HS-27A (cell line): ENCODE measurements at regions not wholly inside any gene's neighbourhood (a gene's known extent, or its start where the extent isn't known, plus 50 kb on each side); places are given as distances from the start of the nearest gene placed in this dataset.
A peak's percentile ranks its signal among the peaks of the same experiment; 100 is the strongest.

ENCODE experiments used
- DNase-seq: peaks from one replicate; pipeline ENCODE4 v3.0.0-alpha.2; 2012; ENCODE audit warnings: low read depth, missing footprints

DNA sequence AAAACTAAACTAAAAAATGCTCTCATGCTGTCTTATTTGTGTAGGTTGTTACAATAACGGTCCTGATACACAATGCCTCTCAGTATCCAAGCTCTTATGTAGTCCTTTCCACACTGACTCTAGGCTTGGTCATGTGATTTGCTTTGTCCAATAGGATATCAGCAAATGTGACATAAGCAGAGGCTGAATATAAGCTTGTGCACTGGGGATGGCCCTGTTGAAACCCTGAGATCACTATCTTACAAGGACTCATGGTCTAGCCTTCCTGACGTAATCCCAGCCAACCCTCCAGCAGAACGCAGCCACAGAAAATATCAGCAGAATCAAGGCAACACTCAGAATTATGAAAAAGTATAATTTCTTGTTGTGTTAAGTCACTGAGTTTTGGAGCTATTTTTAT is 145.1 kb upstream of the CCN2 start:
- DNase-seq: no peak

DNA sequence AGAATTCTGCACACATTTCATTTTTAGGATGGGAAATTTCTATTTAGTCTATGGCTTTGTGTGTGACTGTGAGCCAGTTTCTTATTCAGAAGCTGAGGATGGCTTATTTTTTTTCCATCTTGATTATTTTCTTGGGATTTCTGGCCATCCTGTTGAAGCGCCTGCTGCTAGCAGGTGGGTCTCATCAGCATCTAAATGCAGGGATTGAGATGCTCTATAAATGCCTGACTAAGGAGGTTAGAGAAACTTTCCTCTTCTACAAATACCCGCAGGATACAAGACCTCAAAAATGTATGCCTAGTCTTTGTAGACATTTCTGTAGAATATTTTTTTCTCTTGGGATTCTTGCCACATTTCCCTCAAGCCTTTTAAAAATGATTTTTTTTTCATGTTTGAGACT is 138.0 kb upstream of the CCN2 start:
- DNase-seq: no peak

DNA sequence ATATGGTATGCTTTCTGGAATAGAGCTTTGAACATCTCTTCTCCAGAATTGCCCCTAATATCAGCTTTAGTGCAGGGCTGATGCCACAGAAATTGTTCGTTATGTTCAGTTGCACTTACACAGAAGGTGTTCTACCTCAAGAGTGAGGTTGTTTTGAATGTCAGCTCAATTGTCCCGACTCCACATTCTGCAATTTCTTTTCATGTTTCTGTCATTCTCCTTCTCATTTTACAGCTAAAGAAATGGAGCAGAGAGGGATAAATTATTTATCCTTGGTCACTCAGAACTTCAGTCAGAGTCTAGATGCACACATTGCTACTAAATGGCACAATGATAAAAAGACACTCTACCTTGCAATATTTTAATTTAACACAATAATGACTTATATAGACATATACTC is 137.0 kb upstream of the CCN2 start:
- no peak for DNase-seq

DNA sequence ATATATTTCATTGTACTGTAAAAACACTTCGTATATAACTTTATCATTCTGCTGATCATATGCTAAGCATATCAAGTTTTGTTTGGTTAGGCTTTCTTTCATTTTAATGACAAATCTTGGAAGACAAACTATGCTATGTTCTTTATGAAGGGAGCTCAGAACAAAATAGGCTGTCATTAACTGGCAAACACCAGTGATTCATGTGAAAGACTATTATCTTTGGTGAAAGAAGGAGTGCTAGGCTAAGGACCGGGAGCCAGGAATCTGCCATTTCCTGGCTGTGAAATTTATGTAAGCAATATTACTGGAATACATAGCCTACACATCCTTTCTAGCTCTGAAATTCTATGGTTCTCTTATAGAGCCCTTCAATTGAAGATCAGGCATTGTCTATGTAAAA is 136.2 kb upstream of the CCN2 start:
- no peak for DNase-seq

DNA sequence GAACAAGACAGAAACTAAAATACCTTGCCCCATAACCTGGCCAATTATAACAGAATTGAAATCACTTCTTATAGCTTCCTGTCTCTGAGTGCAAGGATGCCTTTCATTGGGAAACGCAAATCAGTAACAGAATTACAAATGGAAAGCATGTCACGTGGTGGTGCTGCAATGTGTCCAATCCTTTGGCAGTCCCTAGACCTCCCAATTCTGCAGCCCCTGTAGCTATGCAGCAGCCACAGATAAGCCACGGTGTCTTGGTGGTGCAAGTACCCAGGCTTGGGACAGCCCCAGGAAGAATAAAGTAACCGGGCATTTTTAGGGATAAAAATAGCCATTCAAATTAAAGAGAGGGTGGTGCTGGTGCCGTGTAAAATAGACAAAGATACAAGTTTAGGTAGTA is 134.6 kb upstream of the CCN2 start:
- DNase-seq: no peak

DNA sequence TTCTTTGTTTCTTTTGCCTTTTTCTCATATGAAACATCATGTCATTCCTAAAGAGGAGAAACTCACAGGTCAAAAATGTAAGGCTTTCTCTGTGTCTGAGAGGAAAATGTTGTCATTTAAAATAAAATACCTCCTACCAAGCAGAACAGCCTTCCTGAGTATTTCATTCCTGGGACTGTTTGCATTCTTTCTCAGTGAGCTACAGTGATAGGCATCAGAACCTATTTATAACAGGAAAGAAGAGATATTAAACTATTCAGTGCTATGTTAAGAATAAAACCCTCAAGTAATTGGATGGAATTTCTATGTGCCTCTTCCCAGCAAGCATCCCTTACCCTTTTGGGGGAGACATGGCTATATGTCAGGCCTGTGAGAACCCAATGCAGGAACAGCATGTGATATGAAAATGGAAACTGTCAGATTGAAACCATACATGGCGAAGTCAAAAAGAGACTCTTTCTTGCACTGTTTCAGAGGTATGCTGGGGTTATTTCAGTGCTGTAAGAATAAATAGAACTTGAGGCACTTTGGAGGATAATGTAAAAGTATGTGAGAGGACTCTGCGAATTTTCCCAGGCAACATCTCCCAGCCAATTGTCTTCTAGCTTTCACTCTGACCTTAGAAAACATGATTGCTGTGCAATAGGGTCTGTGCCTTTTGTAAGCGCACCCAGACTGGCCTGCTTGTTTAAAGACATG is 133.8 kb upstream of the CCN2 start:
- peak; percentile 95 for DNase-seq

DNA sequence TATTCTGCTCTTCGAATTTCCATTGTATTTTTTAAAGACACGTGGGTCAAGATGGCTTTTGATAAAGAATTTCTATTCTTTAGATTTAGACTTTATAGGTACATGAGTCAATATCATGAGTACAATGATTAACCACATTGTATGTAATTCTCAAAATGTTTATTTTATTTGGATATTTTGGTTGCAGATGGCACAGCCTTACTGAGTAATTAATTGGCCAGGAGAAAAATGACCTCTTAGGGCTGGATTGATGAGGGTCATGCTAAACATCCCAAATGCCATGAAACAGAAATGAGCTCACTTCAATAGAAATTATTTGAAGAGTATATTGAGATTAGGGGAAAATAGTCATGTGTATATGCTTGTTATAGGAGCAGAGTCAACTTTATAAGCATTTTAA is 131.2 kb upstream of the CCN2 start:
- DNase-seq: no peak

DNA sequence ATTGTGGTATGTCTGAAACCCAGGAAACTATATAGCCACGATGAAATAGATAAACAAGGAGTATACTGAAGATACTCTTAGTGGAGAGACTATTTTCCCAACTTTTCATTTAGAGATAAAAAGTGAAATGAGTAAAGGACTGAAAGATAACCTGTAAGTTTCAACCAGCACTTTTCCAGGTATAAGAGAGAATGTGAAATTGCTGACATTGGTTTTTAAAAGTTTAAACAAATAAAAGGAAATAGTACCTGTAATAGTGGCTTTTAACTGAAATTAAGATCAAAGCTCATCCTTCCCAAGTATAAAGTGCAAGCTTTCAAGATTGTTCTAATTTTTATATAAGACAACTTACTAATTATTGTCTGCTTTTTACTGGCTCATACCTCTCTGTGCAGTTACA is 130.2 kb upstream of the CCN2 start:
- DNase-seq: no peak

DNA sequence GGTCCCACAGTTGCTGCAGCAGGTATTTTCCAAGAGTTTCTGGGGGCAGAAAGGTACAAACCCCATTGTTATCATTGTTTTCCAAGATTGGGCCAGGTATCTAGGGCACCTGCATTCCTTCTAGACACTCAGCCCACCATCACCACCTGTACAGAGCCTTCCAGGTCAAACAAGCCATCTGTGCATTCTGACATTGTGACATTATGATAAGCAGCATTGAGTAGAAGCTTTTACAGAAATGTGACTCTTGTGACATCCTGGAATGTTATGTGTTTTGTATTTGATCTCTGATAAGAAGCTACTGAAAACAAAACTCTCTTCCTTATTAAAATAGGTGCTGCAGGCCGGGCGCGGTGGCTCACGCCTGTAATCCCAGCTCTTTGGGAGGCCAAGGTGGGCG is 128.1 kb upstream of the CCN2 start:
- no peak for DNase-seq

DNA sequence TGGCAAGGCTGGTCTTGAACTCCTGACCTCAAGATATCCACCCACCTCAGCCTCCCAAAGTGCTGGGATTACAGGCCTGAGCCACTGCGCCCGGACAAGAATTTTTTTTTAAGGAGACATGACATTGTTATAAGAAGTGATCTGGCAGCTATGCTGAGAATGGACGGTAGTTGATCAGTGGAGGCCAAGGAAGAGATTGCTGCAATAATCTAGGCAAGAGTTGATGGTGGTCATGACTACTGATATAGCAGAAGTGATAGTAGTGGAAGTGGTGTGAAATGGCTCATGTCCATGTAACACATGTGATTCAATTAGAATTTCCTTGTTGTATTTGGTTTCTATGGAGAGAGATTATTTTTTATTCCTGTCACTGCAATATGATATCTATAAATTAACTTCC is 125.3 kb upstream of the CCN2 start:
- no peak for DNase-seq

DNA sequence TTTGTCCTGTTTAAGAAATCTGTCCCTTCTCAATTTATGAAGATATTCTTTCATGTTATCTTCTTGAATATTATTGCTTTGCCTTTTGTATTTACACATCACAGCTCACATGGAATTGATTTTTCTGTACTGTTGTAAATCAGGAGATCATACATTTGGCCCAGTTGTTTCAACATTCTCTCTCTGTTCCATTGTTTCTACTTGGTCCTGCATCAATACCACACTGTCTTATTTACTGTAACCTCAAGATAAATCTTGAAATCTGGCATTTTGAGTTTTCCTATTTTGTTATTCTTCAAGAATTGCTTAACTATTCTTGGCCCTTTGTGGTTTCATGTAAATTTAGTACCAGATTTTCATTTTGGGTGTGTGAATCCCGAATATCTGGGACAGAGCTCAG is 121.7 kb upstream of the CCN2 start:
- DNase-seq: no peak

DNA sequence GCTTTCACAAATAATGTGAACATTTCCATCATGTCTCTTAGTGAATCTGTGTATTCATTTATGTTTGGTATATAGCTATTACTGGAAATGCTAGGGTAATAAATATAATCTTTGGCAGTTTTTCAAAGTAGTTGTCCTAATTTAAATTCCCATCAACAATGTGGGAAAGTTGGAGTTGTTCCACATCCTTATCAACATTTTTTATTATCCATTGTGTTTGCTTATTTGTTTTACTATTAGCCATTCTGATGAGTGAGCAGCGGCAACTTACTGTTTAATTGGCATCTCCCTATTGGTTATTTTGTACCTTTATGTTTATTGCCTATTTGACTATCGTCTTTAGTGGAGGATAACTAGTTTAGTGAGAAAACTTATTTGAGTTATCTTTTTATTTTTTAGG is 121.1 kb upstream of the CCN2 start:
- no peak for DNase-seq

DNA sequence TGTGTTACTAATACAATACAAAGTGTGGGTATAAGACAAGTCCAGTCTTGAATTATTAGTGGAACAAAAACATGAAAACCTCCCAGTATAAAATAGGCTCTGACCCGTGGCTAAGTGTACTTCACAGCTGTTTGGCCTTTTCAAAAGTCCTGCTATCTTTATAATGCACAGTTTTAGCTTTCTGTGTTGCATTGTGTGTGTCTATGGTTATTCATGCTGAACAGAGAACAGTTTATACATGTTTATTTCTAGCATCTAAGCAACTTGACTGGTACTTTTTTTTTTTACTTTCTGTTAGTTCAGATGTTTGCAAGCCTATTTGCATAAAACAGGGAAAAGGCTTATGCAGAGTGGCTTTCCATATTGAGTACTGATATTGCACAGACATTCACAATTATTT is 119.2 kb upstream of the CCN2 start:
- DNase-seq: no peak

DNA sequence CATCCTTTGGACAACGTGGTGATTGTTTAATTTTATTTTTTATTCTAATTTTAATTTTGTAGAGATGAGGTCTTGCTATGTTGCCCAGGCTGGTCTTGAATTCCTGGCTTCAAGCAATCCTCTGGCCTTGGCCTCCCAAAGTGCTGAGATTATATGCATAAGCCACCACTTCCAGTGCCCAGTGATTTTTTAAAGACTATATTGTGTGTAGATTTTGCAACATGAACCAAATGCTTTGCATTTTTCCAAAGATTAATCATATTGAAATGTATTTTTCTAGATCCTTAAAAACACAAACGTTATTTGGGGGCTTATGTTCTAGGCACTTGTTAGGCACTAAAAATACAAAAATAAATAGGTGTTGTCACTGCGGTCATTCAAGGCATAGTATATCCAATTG is 117.6 kb upstream of the CCN2 start:
- DNase-seq: no peak

DNA sequence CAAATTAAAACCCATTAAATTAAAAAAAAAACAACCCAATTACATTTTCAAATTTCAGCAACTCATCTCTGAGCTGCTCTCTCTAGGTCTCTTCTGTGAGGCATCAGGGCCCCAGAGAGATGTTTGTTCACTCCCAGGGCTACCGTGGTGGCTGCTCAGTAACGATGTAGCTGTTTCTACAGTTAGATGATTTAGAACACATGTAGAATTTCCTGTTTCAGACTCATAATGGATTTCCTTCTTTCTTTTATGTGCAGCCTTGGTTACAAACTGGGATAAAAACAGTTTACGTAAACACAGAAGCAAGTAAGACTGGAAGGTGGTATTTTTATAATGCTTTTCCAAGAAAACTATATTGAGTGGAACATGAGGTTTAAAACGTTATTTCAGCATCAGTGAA is 116.1 kb upstream of the CCN2 start:
- DNase-seq: no peak

DNA sequence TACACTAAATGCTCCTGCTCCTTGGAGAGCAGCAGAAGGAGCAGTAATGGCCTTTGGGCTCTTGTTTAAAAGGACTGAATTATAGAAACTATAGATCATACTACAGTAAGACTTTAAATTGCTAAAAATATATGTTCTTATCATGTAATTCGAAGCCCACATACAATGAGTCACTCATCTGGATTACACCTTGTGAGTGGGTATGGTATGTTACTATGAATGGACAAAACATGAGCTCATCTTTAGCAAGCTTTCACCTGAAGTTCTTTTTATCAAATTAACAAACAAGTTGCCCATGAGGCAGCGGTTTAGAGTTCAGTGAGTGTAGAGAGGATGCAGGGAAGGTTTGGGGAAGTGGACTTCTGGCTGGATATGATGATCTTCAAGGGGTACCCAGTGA is 114.4 kb upstream of the CCN2 start:
- DNase-seq: no peak

DNA sequence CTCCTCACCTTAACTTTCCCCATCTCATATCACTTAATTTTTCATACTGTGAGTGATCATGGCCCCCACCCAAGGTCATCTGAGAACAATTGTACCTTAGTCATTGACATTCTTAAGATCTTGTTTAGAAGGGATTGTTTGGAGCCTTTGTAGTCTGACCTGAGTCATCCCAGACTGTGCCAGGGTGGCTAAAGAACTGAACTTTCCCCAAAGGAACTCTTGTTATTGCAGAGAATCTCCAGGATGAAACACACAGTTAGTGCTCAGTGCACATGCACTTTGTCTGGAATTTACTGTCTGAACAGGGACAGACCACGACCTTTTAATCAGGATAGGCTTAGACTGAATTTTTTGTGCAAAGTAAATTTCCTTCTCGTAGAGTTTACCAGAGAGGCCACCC is 112.6 kb upstream of the CCN2 start:
- DNase-seq: peak; percentile 69

DNA sequence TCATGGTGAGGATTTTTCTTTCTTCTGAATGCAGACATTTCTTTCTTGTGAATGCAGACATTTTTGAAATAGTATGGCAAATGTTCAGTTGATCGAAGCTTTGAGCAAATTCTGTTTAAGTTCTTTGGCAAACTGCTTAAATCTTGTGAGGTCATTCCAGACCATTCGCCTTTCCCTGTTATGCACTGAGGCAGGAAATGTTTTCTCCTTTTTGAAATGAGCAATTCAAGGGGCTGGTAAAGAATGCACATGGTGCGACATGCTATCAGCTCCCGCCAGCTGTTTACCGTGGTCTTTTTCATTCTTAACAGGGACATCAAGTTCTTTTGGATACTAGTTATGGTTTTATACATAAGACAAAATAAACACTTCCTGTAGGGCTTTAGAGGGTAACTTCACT is 112.0 kb upstream of the CCN2 start:
- no peak for DNase-seq

DNA sequence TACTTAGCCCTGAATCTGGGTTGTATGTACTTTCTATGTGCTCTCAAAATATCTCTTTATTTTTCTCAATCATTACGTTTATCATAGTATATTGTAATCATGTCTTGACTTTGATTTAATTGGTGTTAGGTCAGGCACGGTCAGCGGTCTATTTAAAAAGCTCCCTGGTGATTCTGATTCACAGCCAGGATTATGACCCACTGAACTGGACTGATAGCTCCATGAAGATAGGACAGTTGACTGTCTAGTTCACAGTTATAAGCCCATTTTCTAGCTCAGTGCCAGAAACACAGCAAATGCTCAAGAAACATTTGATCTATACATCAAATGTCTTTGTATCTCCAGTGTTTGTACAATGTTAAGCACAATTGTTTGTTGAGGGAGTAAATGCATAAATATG is 111.5 kb upstream of the CCN2 start:
- DNase-seq: no peak

DNA sequence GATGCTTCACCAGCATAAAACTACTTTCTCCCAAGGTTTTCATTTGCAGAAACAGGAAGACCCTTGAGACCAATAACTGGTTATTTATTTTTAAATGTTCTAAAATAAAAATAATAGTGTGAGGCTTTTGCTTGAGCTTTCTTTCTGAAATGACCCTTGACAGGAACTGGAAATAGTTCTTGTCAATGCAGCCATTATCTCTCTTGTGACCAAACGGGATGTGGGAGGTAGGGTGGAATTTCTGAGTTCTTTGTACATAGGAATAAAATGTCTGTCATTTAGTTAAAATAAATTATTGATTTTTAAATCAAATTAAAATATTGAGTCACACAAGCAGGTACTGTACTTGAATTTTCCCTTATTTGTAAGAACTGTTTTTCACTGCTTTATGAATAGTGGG is 110.2 kb upstream of the CCN2 start:
- DNase-seq: no peak

DNA sequence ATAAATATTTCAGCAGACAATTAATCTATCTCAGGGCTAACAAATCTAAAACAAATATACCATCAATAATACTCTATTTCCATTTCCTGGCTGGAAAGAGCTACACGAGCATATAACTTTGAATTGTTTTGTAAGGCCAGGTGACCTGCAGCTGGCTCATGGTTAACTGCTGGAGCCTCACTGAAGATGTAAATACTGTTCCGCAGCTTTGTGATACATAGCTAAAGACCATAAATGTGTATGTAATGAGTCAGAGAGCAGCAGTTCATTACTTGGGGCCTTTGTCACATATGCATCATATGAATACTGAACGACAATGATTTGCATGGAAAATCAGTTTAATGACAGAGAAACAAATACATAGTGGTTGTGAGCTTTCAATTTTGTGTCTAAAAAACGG is 109.4 kb upstream of the CCN2 start:
- peak; percentile 70 for DNase-seq

DNA sequence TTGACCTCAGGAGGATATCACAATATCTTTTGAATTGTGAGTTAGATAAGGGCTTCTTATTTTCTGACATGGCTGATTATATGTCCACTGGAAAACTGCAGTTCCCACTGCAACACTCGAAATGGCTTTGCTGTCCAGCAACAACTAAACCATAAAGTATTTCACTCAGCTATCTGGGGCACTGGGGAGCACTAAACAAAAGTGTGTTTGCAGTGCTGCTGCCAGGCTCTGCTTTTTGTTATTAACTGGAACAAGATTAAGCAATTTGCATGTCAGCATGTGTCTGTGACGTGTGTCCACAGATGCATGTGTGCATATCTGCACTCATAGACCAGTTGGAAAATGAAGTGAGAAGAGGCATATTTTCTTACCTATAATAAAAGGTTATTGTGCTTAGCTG is 107.8 kb upstream of the CCN2 start:
- no peak for DNase-seq

DNA sequence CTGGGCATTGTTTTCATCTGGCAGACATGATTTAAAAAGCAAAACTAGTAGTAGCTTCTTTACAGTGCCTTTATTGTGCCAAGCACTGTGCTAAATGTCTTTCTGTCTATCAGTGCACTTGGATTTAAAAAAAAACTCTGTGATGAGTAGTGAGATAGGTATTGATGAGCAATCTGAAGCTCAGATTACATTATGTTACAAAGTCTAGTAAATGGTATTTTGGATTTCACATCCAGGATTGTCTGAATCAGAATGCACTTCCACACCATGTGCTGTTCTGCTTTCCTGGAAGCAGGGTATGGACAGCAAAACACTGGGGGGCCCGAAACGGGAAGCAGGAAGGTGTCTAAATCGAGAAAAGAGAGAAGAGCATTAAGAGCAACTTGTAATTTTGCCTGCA is 103.4 kb upstream of the CCN2 start:
- DNase-seq: peak; percentile 50

DNA sequence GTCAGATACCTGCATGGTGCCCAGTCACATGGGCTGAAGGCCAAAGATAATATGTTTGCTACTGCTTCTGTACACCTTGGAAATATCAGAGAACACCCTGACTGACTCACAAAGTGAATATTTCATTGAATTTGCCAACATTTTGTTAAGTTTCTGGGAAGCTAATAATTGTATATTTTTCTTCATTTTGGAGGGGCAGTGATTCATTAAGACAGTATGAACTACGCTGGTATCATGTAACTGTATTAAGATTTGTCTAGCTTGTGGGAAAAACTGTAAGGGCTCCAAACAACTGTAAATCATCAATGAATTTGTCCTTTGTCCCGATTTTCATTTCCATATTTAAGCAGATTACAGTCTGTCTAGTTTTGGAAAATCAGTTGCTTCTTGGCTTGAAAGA is 102.3 kb upstream of the CCN2 start:
- DNase-seq: no peak

DNA sequence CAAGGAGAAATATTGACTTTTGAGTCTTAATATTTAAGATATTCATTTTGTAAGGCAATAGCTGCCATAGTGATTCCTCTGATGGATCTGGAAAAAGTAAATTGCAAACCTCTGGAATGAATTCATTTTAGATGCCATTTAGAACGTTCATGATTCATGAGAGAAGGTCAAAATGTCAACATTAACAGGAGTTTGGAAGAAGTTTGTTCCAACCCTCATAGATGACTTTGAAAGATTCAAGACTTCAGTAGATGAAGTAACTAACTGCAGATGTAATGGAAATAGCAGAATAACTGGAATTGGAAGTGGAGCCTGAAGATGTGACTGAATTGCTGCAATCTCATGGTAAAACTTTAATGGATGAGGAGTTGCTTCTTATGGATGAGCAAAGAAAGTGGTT is 100.9 kb upstream of the CCN2 start:
- no peak for DNase-seq
